Suprapubic skin (tissue), 4 donors: ENCODE measurements at regions not wholly inside any gene's neighbourhood (a gene's known extent, or its start where the extent isn't known, plus 50 kb on each side); places are given as distances from the start of the nearest gene placed in this dataset.

Experiments used
- CTCF ChIP-seq, 2 donors: fragments of 200-600 bp in 1 of 2; fragments of 450-650 bp in 1 of 2; sonication (generic) in 1 of 2; IDR thresholded peaks; one replicate each; pipeline ENCODE4 v1.5.1; 2016 to 2019; ENCODE audit warnings: antibody characterized with exemption in 2 of 2, mild to moderate bottlenecking in 1 of 2, moderate library complexity in 1 of 2
- EP300 ChIP-seq: sonication (generic); formaldehyde crosslinking; IDR thresholded peaks from one replicate; pipeline ENCODE4 v1.6.1; 2017; ENCODE audit warnings: antibody characterized with exemption
- POLR2A ChIP-seq, 2 donors: fragments of 450-650 bp; IDR thresholded peaks; one replicate each; pipeline ENCODE4 v1.6.1; 2017; ENCODE audit warnings: antibody characterized with exemption in 2 of 2, mild to moderate bottlenecking in 2 of 2, moderate library complexity in 2 of 2
- POLR2AphosphoS5 ChIP-seq, 3 donors: sonication (generic); formaldehyde crosslinking; IDR thresholded peaks; one replicate each; pipeline ENCODE4 v1.6.1; 2017; ENCODE audit warnings: antibody characterized with exemption in 3 of 3

- TF ChIP-seq POLR2A (IDR thresholded peaks at IDR 0.05) = no peak
- TF ChIP-seq CTCF (IDR thresholded peaks at IDR 0.05) = no peak
- no peak for TF ChIP-seq EP300
- no peak for TF ChIP-seq POLR2AphosphoS5 (IDR thresholded peaks at IDR 0.05)
Measured at GRCh38 chr4:123190176-123190575, 206.4 kb upstream of the SPRY1 start.
